Lower leg skin (tissue), 3 donors: ENCODE measurements at regions not wholly inside any gene's neighbourhood (a gene's known extent, or its start where the extent isn't known, plus 50 kb on each side); places are given as distances from the start of the nearest gene placed in this dataset.

Source experiments
- POLR2A ChIP-seq, 2 donors: fragments of 450-650 bp; IDR thresholded peaks; one replicate each; pipeline ENCODE4 v1.6.1; 2016 to 2017; ENCODE audit warnings: antibody characterized with exemption in 2 of 2, mild to moderate bottlenecking in 1 of 2, moderate library complexity in 1 of 2
- TF ChIP-seq, protein P1 (sequence below), 3 donors: fragments of 450-650 bp; IDR thresholded peaks; one replicate each; pipeline ENCODE4 v1.5.1; 2016; ENCODE audit warnings: antibody characterized with exemption in 3 of 3, mild to moderate bottlenecking in 3 of 3, moderate library complexity in 2 of 3

DNA sequence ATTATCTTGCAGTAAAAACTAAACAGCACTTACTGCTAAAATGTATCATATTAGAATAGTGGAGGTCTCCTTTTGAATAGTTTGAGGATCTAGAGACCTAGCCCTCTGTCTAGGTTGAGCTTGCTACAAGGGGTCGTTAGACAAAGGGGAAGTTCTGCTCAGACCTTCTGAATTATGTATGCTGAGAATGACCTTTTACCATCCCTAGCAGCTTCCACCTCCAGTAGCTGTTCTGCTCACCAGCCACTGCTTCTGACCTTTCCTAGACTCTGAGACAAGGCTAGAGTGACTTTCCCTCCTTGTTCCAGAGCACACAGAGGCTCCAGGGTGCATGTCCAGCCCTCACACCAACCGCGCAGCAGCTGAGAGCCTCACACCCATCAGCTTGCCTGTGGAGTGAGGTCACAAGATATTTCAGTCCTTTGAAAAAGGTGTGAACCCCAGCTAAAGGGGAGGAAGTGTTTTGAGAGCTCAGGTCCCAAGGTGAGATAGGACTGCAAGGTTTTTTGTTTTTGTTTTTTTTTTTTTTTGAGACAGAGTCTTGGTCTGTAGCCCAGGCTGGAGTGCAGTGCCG is 289.3 kb upstream of the TNP1 start:
- TF ChIP-seq, protein P1, sequence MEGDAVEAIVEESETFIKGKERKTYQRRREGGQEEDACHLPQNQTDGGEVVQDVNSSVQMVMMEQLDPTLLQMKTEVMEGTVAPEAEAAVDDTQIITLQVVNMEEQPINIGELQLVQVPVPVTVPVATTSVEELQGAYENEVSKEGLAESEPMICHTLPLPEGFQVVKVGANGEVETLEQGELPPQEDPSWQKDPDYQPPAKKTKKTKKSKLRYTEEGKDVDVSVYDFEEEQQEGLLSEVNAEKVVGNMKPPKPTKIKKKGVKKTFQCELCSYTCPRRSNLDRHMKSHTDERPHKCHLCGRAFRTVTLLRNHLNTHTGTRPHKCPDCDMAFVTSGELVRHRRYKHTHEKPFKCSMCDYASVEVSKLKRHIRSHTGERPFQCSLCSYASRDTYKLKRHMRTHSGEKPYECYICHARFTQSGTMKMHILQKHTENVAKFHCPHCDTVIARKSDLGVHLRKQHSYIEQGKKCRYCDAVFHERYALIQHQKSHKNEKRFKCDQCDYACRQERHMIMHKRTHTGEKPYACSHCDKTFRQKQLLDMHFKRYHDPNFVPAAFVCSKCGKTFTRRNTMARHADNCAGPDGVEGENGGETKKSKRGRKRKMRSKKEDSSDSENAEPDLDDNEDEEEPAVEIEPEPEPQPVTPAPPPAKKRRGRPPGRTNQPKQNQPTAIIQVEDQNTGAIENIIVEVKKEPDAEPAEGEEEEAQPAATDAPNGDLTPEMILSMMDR (IDR thresholded peaks at IDR 0.05) = no peak
- TF ChIP-seq POLR2A (IDR thresholded peaks at IDR 0.05) = no peak
